RWPE2 (cell line): ENCODE measurements at regions not wholly inside any gene's neighbourhood (a gene's known extent, or its start where the extent isn't known, plus 50 kb on each side); places are given as distances from the start of the nearest gene placed in this dataset.

ENCODE experiments used
- ATAC-seq: fragments of 200-7000 bp; cut with Tn5 transposase; 3 replicates; pipeline ENCODE4 v1.9.1; 2021; ENCODE audit warnings: low read depth
- DNase-seq: peaks from one replicate; pipeline ENCODE4 v3.0.0-alpha.2; 2020; ENCODE audit warnings: low spot score
- H3K27ac ChIP-seq: fragments of 450-650 bp; 2 replicates; pipeline ENCODE4 v1.5.1; 2017; ENCODE audit warnings: mild to moderate bottlenecking; ENCODE audit not compliant: poor library complexity, severe bottlenecking
- H3K27me3 ChIP-seq: fragments of 250-450 bp; sonication (Bioruptor Pico); 2 replicates; pipeline ENCODE4 v1.5.1; 2021; ENCODE audit warnings: mild to moderate bottlenecking, moderate library complexity; ENCODE audit not compliant: insufficient read depth, poor library complexity, severe bottlenecking
- H3K36me3 ChIP-seq: fragments of 250-450 bp; sonication (Bioruptor Pico); 2 replicates; pipeline ENCODE4 v1.5.1; 2020; ENCODE audit warnings: low read depth, mild to moderate bottlenecking, moderate library complexity
- H3K4me1 ChIP-seq: fragments of 250-450 bp; sonication (Bioruptor Pico); 2 replicates; pipeline ENCODE4 v1.5.1; 2021; ENCODE audit warnings: mild to moderate bottlenecking, moderate library complexity; ENCODE audit not compliant: insufficient read depth, poor library complexity, severe bottlenecking
- H3K4me3 ChIP-seq: fragments of 250-450 bp; sonication (Bioruptor Pico); 2 replicates; pipeline ENCODE4 v1.5.1; 2021; ENCODE audit warnings: mild to moderate bottlenecking, moderate library complexity; ENCODE audit not compliant: severe bottlenecking
- H3K9me3 ChIP-seq: fragments of 250-450 bp; sonication (Bioruptor Pico); 2 replicates; pipeline ENCODE4 v1.5.1; 2021; ENCODE audit warnings: mild to moderate bottlenecking, moderate library complexity; ENCODE audit not compliant: severe bottlenecking
- CTCF ChIP-seq: fragments of 450-650 bp; IDR thresholded peaks from one replicate; pipeline ENCODE4 v1.5.1; 2017; ENCODE audit warnings: mild to moderate bottlenecking, moderate library complexity; ENCODE audit not compliant: poor library complexity, severe bottlenecking

- no peaks in the 10 kb centered on the region for H3K4me1 ChIP-seq
- no peak overlapping the region for H3K27ac ChIP-seq
- no peak for TF ChIP-seq CTCF
- H3K27me3 ChIP-seq, result no peaks in the 10 kb centered on the region
- no peaks in the 10 kb centered on the region for H3K36me3 ChIP-seq
- H3K9me3 ChIP-seq, result no peaks in the 10 kb centered on the region
- H3K4me3 ChIP-seq, result no peak overlapping the region
- DNase-seq, result no peak
- no peak for ATAC-seq
Observed at GRCh38 chr7:142334236-142334635, 76.4 kb upstream of the PRSS58 start.

GRCh38 chr7:142332421-142332820 lies 74.6 kb upstream of the PRSS58 start:
- no peak for TF ChIP-seq CTCF
- Histone ChIP-seq H3K4me1 (no peaks in the 10 kb centered on the region), H3K36me3 (no peaks in the 10 kb centered on the region), H3K27me3 (no peaks in the 10 kb centered on the region), H3K27ac (no peak overlapping the region), H3K4me3 (no peak overlapping the region), H3K9me3 (no peaks in the 10 kb centered on the region)
- DNase-seq (no peak), ATAC-seq (no peak)

- no peaks in the 10 kb centered on the region for H3K9me3 ChIP-seq
- H3K4me1 ChIP-seq, result no peaks in the 10 kb centered on the region
- no peak for TF ChIP-seq CTCF
- H3K27me3 ChIP-seq, result no peaks in the 10 kb centered on the region
- no peak for DNase-seq
- H3K4me3 ChIP-seq, result no peak overlapping the region
- no peak for ATAC-seq
- no peak overlapping the region for H3K27ac ChIP-seq
- H3K36me3 ChIP-seq, result no peaks in the 10 kb centered on the region
Observed at GRCh38 chr7:142331941-142332340, 74.1 kb upstream of the PRSS58 start.

- H3K36me3 ChIP-seq, result no peaks in the 10 kb centered on the region
- DNase-seq (no peak), ATAC-seq (no peak)
- no peaks in the 10 kb centered on the region for H3K4me1 ChIP-seq
- no peak overlapping the region for H3K27ac ChIP-seq
- H3K4me3 ChIP-seq, result no peak overlapping the region
- H3K27me3 ChIP-seq, result no peaks in the 10 kb centered on the region
- no peaks in the 10 kb centered on the region for H3K9me3 ChIP-seq
- TF ChIP-seq CTCF, result no peak
Observed at GRCh38 chr7:142329062-142329790, 71.4 kb upstream of the PRSS58 start.

GRCh38 chr7:142328551-142328950 lies 70.7 kb upstream of the PRSS58 start:
- H3K36me3 ChIP-seq, result no peaks in the 10 kb centered on the region
- no peak overlapping the region for H3K4me3 ChIP-seq
- no peak for ATAC-seq
- H3K9me3 ChIP-seq, result no peaks in the 10 kb centered on the region
- no peaks in the 10 kb centered on the region for H3K4me1 ChIP-seq
- no peak for DNase-seq
- no peak overlapping the region for H3K27ac ChIP-seq
- no peaks in the 10 kb centered on the region for H3K27me3 ChIP-seq
- no peak for TF ChIP-seq CTCF
